HepG2 (cell line): ENCODE measurements at regions not wholly inside any gene's neighbourhood (a gene's known extent, or its start where the extent isn't known, plus 50 kb on each side); places are given as distances from the start of the nearest gene placed in this dataset.

Experiments
- ATAC-seq: fragments of 200-7000 bp; cut with Tn5 transposase; 3 replicates; pipeline ENCODE4 v1.9.1; 2020; ENCODE audit warnings: mild to moderate bottlenecking, moderate library complexity
- BruUV-seq: library from RNA; stranded (reverse); fragments of 400-500 nt; replicated peaks from 2 replicates; lab custom pipeline; 2021; lab: Mats Ljungman, UMichigan
- CTCF ChIA-PET: fragments of 300-600 bp; formaldehyde crosslinking; extraction: SDS; loops from one replicate; lab custom pipeline; 2021; ENCODE audit warnings: low total read pairs, inconsistent platforms, low intra/inter-chr PET ratio; lab: Yijun Ruan, JAX
- POLR2A ChIA-PET: fragments of 350-600 bp; sonication (Branson Sonifier 250); formaldehyde crosslinking; loops from one replicate; lab custom pipeline; 2020; ENCODE audit warnings: antibody characterized with exemption, inconsistent platforms; lab: Yijun Ruan, JAX
- DNase-seq: peaks from one replicate; pipeline ENCODE4 v3.0.0-alpha.2; 2015; ENCODE audit warnings: low spot score
- FAIRE-seq: peaks from 3 replicates; lab custom pipeline; 2011; peaks lifted over from hg19 to GRCh38; lab: Jason Lieb, UNC
- H2AFZ ChIP-seq: one replicate; pipeline ENCODE4 v1.6.1; 2011; ENCODE audit warnings: low read length, inconsistent platforms
- H3K27ac ChIP-seq: fragments of 300-600 bp; 3 replicates; pipeline ENCODE4 v1.8.0; 2011; ENCODE audit warnings: mixed run types, mild to moderate bottlenecking, mixed read lengths, low read length, inconsistent platforms; ENCODE audit not compliant: insufficient read depth; ENCODE audit errors: extremely low read length
- H3K27me3 ChIP-seq, 2 experiments: fragments of 200-600 bp in 1 of 2; 2 replicates in 1 of 2; 3 replicates in 1 of 2; pipeline versions ENCODE4 v1.6.0 to v1.8.0; 2011; ENCODE audit warnings: low read length in 2 of 2, mild to moderate bottlenecking in 2 of 2, moderate library complexity in 2 of 2, inconsistent platforms in 1 of 2; ENCODE audit not compliant: insufficient read depth in 2 of 2, control insufficient read depth in 1 of 2
- H3K36me3 ChIP-seq, 2 experiments: fragments of 200-600 bp in 1 of 2; replicated peaks in 1 of 2; 2 replicates in 1 of 2; 3 replicates in 1 of 2; pipeline versions ENCODE4 v1.5.1 to v1.8.0; 2011; ENCODE audit warnings: low read length in 2 of 2, inconsistent platforms in 1 of 2; ENCODE audit not compliant: insufficient read depth in 2 of 2, control insufficient read depth in 1 of 2
- H3K4me1 ChIP-seq: 2 replicates; pipeline ENCODE4 v1.5.1; 2012; ENCODE audit warnings: low read length, inconsistent platforms; ENCODE audit not compliant: insufficient read depth
- H3K4me2 ChIP-seq: 2 replicates; pipeline ENCODE4 v1.6.0; 2011; ENCODE audit warnings: low read depth, low read length, inconsistent platforms
- H3K4me3 ChIP-seq, 3 experiments: fragments of 200-600 bp in 1 of 3; sonication (generic), shearing (Covaris generic) in 1 of 3; replicated peaks in 1 of 3; 2 replicates each; pipeline ENCODE4 v1.5.1; 2011 to 2016; ENCODE audit warnings: low read length in 3 of 3, inconsistent platforms in 2 of 3, low read depth in 2 of 3, mild to moderate bottlenecking in 2 of 3, control low read depth in 1 of 3, mixed read lengths in 1 of 3; ENCODE audit not compliant: insufficient read depth in 1 of 3
- H3K79me2 ChIP-seq: one replicate; pipeline ENCODE4 v1.6.1; 2011; ENCODE audit warnings: low read length, inconsistent platforms; ENCODE audit not compliant: insufficient read depth
- H3K9ac ChIP-seq: 2 replicates; pipeline ENCODE4 v1.6.0; 2011; ENCODE audit warnings: mild to moderate bottlenecking, low read depth, low read length, inconsistent platforms; ENCODE audit not compliant: insufficient read depth
- H3K9me3 ChIP-seq: 2 replicates; pipeline ENCODE4 v1.5.1; 2012; ENCODE audit warnings: mild to moderate bottlenecking, low read length
- H4K20me1 ChIP-seq: 2 replicates; pipeline ENCODE4 v1.6.0; 2011; ENCODE audit warnings: inconsistent platforms, mild to moderate bottlenecking, low read length, moderate library complexity; ENCODE audit not compliant: insufficient read depth
- ARNT2 ChIP-seq: sonication (generic); formaldehyde crosslinking; IDR thresholded peaks from 2 replicates; pipeline ENCODE4 v1.8.0; 2022; ENCODE audit warnings: mild to moderate bottlenecking, low read depth, missing genetic modification reagents, moderate library complexity
- HOXA7 ChIP-seq: sonication (generic); formaldehyde crosslinking; IDR thresholded peaks from 2 replicates; pipeline ENCODE4 v1.8.1; 2022; ENCODE audit warnings: mild to moderate bottlenecking, missing genetic modification reagents, moderate library complexity
- NR0B2 ChIP-seq: sonication (generic); formaldehyde crosslinking; IDR thresholded peaks from 2 replicates; pipeline ENCODE4 v1.4.0; 2020; ENCODE audit warnings: mild to moderate bottlenecking, missing genetic modification reagents
- NR2F6 ChIP-seq, 2 experiments: IDR thresholded peaks; 2 replicates each; pipeline ENCODE4 v1.6.1; 2016; ENCODE audit warnings: antibody characterized with exemption in 1 of 2, mild to moderate bottlenecking in 1 of 2
- PHF20 ChIP-seq: sonication (generic); formaldehyde crosslinking; IDR thresholded peaks from 2 replicates; pipeline ENCODE4 v1.5.0; 2020; ENCODE audit warnings: mild to moderate bottlenecking, missing genetic modification reagents
- PTBP1 ChIP-seq: fragments of 200-400 bp; formaldehyde crosslinking; IDR thresholded peaks from 2 replicates; pipeline ENCODE4 v1.6.1; 2018; ENCODE audit warnings: low read length, low read depth; ENCODE audit not compliant: poor library complexity, severe bottlenecking
- THYN1 ChIP-seq: sonication (generic); formaldehyde crosslinking; IDR thresholded peaks from 2 replicates; pipeline ENCODE4 v1.8.1; 2023; ENCODE audit warnings: low read depth, mild to moderate bottlenecking, moderate library complexity, missing genetic modification reagents, borderline replicate concordance
- ZMAT3 ChIP-seq: sonication (generic); formaldehyde crosslinking; conservative IDR thresholded peaks from 2 replicates; pipeline ENCODE4 v1.7.0; 2021; ENCODE audit warnings: missing genetic modification reagents
- ZNF251 ChIP-seq: sonication (generic); formaldehyde crosslinking; IDR thresholded peaks from 2 replicates; pipeline ENCODE4 v1.9.0; 2021; ENCODE audit warnings: mild to moderate bottlenecking, missing genetic modification reagents
- ZNF574 ChIP-seq: sonication (generic); formaldehyde crosslinking; IDR thresholded peaks from 2 replicates; pipeline ENCODE4 v1.4.0; 2020; ENCODE audit warnings: missing genetic modification reagents
- ZNF780A ChIP-seq: sonication (generic); formaldehyde crosslinking; IDR thresholded peaks from 2 replicates; pipeline ENCODE4 v1.8.0; 2022; ENCODE audit warnings: mild to moderate bottlenecking, missing genetic modification reagents, moderate library complexity
- WGBS: methylation state at CpG from one replicate; pipeline ENCODE4 v1.1.6; 2017; ENCODE audit warnings: low lambda C conversion rate; 5-methylcytosine and 5-hydroxymethylcytosine counted together
- in situ Hi-C: cut with HindIII; loops from 2 replicates; pipeline ENCODE4 v1.10.0; 2017; ENCODE audit warnings: low pct_unique_long_range_greater_than_20kb; ENCODE audit not compliant: extremely low pct_ligation_motif_present
- intact Hi-C: fragments of 100-400 bp; cut with micrococcal nuclease; formaldehyde crosslinking; loops from one replicate; pipeline ENCODE4 v1.10.0; 2022; ENCODE audit not compliant: unreplicated experiment
- TF ChIP-seq, protein P1 (sequence below): sonication (generic); formaldehyde crosslinking; IDR thresholded peaks from 2 replicates; pipeline ENCODE4 v1.4.0; 2020; ENCODE audit warnings: missing genetic modification reagents

DNA sequence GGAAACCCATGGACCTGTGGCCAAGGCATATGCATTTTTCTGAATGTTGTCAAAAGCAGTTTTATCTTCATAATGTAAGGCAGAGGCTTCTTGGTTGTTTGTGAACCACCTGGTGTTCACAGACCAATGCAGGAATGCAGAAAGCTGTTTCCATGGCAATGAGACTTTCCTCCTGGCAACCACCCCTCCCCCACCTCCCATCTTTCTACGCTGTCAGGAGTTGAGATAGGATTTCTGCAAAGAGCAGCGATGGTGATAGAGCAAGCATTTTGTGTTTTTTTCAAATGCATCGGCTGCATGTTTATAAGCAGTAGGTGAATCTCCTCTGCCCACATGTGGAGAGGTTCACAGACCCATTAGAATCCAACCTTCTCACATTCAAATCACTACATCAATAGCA, 114.1 kb upstream of the SMLR1 start:
- H3K4me3 ChIP-seq, result no peak overlapping the region
- POLR2A ChIA-PET, result no interaction called here
- FAIRE-seq, result no peak

More for the DNA sequence above, 114.1 kb upstream of the SMLR1 start:
- no peak overlapping the region for H3K9ac ChIP-seq
- TF ChIP-seq ZNF780A (no peak), ZNF574 (CRISPR knock-in tag) (no peak), ZMAT3 (CRISPR knock-in tag) (no peak), PHF20 (CRISPR knock-in tag) (no peak), HOXA7 (CRISPR knock-in tag) (no peak), ARNT2 (no peak), PTBP1 (no peak), NR2F6 (IDR thresholded peaks at IDR 0.05) (no peak), NR2F6 (CRISPR knock-in tag; IDR thresholded peaks at IDR 0.05) (no peak), NR0B2 (CRISPR knock-in tag) (no peak), ZNF251 (CRISPR knock-in tag) (no peak), THYN1 (CRISPR knock-in tag) (no peak)
- TF ChIP-seq, protein P1, sequence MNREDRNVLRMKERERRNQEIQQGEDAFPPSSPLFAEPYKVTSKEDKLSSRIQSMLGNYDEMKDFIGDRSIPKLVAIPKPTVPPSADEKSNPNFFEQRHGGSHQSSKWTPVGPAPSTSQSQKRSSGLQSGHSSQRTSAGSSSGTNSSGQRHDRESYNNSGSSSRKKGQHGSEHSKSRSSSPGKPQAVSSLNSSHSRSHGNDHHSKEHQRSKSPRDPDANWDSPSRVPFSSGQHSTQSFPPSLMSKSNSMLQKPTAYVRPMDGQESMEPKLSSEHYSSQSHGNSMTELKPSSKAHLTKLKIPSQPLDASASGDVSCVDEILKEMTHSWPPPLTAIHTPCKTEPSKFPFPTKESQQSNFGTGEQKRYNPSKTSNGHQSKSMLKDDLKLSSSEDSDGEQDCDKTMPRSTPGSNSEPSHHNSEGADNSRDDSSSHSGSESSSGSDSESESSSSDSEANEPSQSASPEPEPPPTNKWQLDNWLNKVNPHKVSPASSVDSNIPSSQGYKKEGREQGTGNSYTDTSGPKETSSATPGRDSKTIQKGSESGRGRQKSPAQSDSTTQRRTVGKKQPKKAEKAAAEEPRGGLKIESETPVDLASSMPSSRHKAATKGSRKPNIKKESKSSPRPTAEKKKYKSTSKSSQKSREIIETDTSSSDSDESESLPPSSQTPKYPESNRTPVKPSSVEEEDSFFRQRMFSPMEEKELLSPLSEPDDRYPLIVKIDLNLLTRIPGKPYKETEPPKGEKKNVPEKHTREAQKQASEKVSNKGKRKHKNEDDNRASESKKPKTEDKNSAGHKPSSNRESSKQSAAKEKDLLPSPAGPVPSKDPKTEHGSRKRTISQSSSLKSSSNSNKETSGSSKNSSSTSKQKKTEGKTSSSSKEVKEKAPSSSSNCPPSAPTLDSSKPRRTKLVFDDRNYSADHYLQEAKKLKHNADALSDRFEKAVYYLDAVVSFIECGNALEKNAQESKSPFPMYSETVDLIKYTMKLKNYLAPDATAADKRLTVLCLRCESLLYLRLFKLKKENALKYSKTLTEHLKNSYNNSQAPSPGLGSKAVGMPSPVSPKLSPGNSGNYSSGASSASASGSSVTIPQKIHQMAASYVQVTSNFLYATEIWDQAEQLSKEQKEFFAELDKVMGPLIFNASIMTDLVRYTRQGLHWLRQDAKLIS (CRISPR knock-in tag), result no peak
- CTCF ChIA-PET, result no interaction called here
- no peaks in the 10 kb centered on the region for H3K9me3 ChIP-seq
- intact Hi-C loops (no loop called here), in situ Hi-C loops (no loop called here)
- peaks cover 0 to 7% of the 10 kb centered on the region in 2 experiments; a peak in 1 of 5 replicates for H3K27me3 ChIP-seq
- H3K4me2 ChIP-seq, result no peak overlapping the region
- H3K4me1 ChIP-seq, result no peaks in the 10 kb centered on the region
- DNase-seq (no peak), ATAC-seq (no peak)
- no peak overlapping the region for H2AFZ ChIP-seq
- no TSS peak for BruUV-seq
- WGBS, result 35% methylated on average over 3 of the region's 3 CpGs
- no peaks in the 10 kb centered on the region for H3K36me3 ChIP-seq
- no peaks in the 10 kb centered on the region for H3K79me2 ChIP-seq
- no peaks in the 10 kb centered on the region for H4K20me1 ChIP-seq
- no peak overlapping the region for H3K27ac ChIP-seq
